Fibroblast of the aortic adventitia (primary cell): ENCODE measurements at regions not wholly inside any gene's neighbourhood (a gene's known extent, or its start where the extent isn't known, plus 50 kb on each side); places are given as distances from the start of the nearest gene placed in this dataset.
"Not testable (repeated sequence)": the region's sequence is repeated elsewhere in the genome, so short reads cannot be mapped to it uniquely, and the experiment has no call there.

Source experiments
- DNase-seq: peaks from one replicate; pipeline ENCODE4 v3.0.0-alpha.2; 2010; ENCODE audit warnings: low read depth
- H3K4me3 ChIP-seq: 2 replicates; pipeline ENCODE4 v1.5.1; 2011; ENCODE audit warnings: low read depth, mild to moderate bottlenecking, control low read depth, low read length, moderate library complexity
- CTCF ChIP-seq: IDR thresholded peaks from 2 replicates; pipeline ENCODE4 v1.5.1; 2011; ENCODE audit warnings: mild to moderate bottlenecking, low read length, control low read depth, inconsistent platforms; ENCODE audit not compliant: insufficient read depth

GRCh38 chr22:12613199-12613598 lies 2914.8 kb upstream of the OR11H1 start:
- no peak overlapping the region for H3K4me3 ChIP-seq
- TF ChIP-seq CTCF, result no peak
- no peak for DNase-seq

- DNase-seq, H3K4me3 ChIP-seq: not testable (repeated sequence)
Observed at GRCh38 chr22:12613907-12614306, 2914.1 kb upstream of the OR11H1 start.

- DNase-seq, H3K4me3 ChIP-seq: not testable (repeated sequence)
Observed at GRCh38 chr22:12626894-12627293, 2901.1 kb upstream of the OR11H1 start.

- H3K4me3 ChIP-seq, DNase-seq: not testable (repeated sequence)
Observed at GRCh38 chr22:12629815-12630214, 2898.2 kb upstream of the OR11H1 start.

- DNase-seq, H3K4me3 ChIP-seq: not testable (repeated sequence)
Observed at GRCh38 chr22:12630965-12631364, 2897.0 kb upstream of the OR11H1 start.

GRCh38 chr22:12637566-12638166 lies 2890.3 kb upstream of the OR11H1 start:
- not testable (repeated sequence) for DNase-seq, H3K4me3 ChIP-seq

GRCh38 chr22:12638319-12638718 lies 2889.7 kb upstream of the OR11H1 start:
- H3K4me3 ChIP-seq, DNase-seq: not testable (repeated sequence)
